GM18498 (cell line): ENCODE measurements at regions not wholly inside any gene's neighbourhood (a gene's known extent, or its start where the extent isn't known, plus 50 kb on each side); places are given as distances from the start of the nearest gene placed in this dataset.
"Not testable (repeated sequence)": the region's sequence is repeated elsewhere in the genome, so short reads cannot be mapped to it uniquely, and the experiment has no call there.

Source experiments
- ATAC-seq: cut with Tn5 transposase; IDR thresholded peaks from one replicate; pipeline ENCODE4 v1.9.1; 2021; ENCODE audit warnings: mild to moderate bottlenecking, moderate library complexity; ENCODE audit not compliant: unreplicated experiment

- not testable (repeated sequence) for ATAC-seq
Observed at GRCh38 chr2:111598944-111599343, 285.0 kb downstream of the ANAPC1 start.

GRCh38 chr2:111602259-111602658, 281.7 kb downstream of the ANAPC1 start:
- not testable (repeated sequence) for ATAC-seq

- ATAC-seq: not testable (repeated sequence)
Observed at GRCh38 chr2:111605798-111606197, 278.2 kb downstream of the ANAPC1 start.

GRCh38 chr2:111606632-111607031, 277.4 kb downstream of the ANAPC1 start:
- ATAC-seq: not testable (repeated sequence)

DNA sequence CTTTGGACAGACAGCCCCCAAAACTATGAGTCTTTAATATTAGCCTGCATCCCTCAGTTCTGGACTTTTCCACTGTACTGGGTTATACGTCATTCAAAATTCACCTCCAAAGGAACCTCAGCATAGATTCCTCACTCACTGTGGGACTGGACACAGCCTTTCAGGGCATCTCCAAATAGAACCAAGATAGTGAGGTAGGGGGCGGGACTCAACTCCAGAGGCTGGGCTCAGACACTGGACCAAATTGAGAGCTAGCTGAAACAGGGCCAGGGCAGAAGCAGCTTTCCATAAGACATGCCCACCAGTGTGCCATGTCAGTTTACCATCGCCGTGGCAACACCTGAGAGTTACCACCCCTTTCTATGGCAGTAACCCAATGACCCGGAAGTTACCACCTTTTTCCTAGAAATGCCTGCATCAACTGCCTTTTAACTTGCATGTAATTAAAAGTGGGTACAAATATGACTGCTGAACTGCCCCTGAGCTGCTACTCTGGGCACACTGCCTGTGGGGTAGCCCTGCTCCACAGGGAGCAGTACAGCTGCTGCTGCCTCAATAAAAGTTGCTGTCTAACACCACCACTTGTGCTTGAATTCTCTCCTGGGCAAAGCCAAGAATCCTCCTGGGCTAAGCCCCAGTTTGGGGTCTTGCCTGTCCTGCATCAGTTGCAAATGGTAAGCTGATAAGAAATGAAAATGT, 274.7 kb downstream of the ANAPC1 start:
- not testable (repeated sequence) for ATAC-seq

DNA sequence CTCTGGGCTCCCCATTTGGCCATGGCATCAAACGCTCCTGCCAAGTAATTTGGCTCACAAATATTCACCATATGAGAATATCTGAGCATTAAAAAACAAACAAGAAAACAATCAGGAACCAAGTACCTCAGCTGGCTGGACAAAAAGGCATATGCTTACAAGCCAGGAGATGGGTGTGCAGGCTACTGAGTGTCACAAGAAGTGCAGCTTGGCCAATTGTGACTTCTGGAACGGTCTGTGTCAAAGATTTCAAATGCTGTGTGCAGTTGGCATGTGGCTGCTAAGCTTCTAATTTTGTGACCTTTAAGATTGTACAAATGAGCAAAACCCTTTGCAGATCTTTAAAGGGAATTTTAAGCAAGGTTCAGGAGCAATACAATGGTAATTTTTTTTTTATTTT, 274.0 kb downstream of the ANAPC1 start:
- not testable (repeated sequence) for ATAC-seq

GRCh38 chr2:111616651-111617218, 267.3 kb downstream of the ANAPC1 start:
- ATAC-seq: no peak

DNA sequence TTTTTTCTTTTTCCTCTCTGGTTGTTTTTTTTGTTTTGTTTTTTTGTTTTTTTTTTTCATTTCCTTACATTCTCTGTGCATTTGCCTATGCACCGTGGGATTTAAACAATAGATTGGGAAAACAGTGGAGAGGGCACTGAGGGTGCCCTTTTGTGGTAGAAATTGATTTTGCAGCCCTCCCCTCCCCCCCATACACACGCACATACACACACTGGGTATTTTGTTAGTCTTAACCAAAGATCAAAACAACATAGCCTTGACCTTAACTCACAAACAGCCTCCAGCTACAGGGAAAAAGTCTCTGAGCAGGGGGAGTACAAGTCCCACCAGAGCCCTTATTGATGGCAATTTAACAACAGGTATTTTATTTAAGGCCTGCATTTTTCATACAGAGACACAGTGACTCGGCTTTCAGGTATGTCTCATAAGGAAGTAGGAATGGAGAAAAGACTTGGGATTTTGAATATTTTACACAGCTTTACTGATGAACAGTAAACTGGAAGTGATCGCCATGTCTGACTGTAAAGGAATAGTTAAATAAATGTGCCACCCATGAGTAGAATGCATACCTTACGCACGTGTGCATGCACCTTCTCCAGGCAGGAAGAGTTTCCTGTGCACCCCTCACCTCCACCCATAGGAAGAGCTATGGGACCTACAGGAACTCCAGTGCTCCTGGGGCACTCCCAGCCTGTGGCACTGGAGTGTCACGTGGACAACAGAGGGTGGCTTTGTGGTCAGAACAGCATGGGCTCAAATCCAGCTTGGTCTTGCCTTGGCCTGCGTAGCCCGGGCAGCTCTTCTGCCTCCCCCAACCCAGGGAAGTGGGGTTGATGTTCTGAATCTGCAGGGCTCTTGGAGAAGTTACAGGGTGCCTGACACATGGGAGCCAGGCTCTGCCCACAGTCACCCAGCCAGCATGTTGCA, 266.4 kb downstream of the ANAPC1 start:
- no peak for ATAC-seq

GRCh38 chr2:111618226-111618977, 265.6 kb downstream of the ANAPC1 start:
- ATAC-seq: no peak

DNA sequence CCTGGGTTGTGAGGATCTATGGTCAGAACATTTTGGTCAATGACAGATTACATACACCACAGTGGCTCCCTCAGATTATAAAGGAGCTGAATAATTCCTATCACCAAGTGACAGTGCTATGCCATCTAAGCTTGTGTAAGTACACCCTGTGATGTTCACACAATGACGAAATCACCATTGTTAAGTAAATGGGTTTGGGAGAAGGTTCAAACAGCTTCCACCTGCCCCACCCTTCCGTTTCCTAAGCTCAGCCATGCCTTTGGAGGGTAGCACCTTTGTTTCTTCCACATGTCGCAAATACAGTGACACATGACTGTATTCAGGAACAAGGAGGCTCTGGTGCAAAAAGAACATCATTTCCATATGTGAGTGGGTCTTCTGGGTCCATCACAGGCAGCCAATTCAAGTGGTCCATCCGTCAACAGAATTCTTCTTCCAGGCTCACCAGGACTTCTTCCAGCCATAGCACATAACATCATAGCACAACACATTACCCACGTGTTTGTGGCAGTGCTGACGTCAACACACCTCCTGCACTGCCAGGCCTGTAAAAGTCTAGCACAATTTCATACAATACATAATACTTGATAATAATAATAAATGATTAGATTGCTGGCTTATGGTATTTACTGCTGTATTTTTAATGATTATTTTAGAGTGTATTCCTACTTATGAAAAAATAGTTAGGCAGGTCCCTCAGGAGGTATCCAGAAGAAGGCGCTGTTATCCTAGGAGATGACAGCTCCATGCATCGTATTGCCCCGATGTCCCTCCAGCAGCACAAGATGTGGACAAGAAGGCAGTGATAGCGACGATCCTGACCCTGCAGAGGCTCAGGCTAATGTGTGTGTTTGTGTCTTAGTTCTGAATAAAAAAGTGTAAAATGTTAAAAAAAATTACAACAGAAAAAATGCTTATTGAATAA, 264.8 kb downstream of the ANAPC1 start:
- no peak for ATAC-seq

DNA sequence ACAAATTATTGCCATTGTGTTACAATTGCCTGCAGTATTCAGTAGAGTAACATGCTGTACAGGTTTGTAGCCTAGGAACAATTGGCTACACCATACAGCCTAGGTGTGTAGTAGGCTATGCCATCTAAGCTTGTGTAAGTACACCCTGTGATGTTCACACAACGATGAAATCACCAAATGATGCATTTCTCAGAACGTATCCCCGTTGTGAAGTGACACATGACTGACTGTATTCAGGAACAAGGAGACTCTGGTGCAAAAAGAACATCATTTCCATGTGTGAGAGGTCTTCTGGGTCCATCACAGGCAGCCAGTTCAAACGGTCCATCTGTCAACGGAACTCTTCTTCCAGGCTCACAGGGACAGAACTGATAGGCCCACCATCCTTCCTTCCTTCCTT, 263.7 kb downstream of the ANAPC1 start:
- ATAC-seq: no peak

- no peak for ATAC-seq
Observed at GRCh38 chr2:111622859-111623258, 261.1 kb downstream of the ANAPC1 start.

DNA sequence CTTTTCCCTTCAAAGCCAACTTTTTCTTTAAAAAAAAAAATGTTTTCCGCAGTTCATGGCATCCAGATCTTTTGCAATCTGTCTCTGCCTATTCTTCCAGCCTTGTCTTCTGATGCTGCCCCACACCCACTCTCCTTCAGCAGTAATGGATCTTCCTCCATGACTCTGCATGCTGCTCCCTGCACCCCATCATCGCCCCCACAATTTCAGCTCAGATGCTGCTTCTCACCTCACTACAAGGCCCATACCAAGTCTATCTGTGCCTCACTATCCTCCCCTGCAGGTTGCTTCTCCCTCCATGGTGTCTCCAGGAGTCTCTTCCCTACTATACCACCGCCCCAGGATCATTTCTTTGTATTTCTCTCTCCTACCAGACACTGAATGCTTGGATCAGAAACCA, 260.6 kb downstream of the ANAPC1 start:
- no peak for ATAC-seq

DNA sequence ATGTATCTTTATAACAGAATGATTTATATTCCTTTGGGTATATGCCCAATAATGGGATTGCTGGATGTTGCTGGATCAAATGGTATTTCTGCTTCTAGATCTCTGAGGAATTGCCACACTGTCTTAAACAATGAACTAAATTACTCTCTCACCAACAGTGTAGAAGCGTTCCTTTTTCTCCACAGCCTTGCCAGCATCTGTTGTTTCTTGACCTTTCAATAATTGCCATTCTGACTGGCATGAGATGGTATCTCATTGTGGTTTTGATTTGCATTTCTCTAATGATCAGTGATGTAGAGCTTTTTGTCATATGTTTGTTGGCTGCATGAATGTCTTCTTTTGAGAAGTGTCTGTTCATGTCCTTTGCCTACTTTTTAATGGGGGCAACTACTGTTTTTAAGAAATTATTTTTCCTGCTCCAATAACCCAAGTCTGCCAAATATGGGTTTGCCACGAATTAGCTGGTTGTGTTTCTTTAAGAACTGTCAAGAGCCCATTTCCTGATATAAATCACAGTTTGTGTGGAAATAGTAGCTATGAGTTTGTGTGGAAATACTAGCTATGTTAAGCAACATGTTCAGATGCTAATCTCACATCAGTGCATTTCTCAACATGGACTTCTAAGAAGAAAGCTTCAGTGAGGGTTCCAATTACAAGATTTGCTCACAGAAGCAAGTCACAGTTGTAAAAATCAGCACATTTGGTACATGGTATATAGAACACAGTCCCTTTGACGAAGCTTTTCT, 259.4 kb downstream of the ANAPC1 start:
- no peak for ATAC-seq

DNA sequence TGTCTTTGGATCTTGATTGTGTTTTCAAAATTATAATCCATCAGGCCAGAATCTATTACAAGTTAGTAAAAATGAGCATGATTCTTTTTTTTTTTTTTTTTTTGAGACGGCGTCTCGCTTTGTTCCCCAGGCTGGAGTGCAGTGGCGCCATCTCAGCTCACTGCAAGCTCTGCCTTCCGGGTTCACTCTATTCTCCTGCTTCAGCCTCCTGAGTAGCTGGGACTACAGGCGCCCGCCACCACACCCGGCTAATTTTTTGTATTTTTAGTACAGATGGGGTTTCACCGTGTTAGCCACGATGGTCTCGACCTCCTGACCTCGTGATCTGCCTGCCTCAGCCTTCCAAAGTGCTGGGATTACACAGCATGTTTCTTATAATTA, 258.8 kb downstream of the ANAPC1 start:
- not testable (repeated sequence) for ATAC-seq

DNA sequence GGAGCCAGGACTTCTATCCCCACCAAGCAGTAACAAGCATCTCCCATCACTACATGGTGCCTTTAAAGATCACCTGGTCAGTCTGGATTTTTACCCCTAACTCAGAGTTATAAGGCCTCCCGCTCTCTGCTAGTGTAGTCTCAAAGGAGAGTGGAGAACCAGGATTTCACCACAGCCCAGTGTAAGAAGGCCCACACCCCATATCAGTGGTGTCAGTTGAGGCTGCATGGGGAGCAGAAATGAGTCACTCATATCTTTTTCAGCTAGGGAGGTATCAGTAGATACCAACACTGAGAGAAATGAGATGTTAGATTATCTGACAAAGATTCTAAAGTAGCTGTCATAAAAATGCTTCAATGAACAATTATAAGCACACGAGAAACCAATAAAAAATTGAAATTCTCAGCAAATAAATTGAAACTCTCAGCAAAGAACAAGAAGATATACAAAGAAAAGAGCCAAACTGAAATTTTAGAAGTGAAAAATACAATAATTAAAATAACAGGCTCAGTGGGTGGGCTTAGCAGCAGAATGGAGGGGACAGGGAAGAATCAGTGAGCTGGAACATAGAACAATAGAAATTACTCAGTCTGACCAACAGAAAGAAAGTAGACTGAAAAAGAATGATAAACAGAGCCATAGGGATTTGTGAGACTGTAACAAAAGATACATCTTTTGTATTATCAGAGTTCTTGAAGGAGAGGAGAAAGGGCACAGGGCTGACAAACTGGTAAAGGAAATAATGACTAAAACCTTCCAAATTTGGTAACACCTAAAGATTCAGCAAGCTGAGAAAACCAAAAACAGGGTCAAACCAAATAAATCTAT, 257.7 kb downstream of the ANAPC1 start:
- ATAC-seq: no peak

DNA sequence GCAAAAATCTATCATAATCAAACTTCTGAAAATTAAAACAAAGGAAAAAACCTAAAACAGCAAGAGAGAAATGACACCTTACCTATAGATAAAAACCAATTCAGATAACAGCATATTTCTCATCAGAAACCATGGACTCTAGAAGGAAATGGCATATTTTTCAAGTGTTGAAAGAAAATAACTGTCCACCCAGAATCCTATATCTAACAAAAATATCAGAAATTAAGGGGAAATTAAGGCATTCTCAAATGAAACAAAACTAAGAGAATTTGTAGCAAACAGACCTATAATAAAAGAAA, 257.2 kb downstream of the ANAPC1 start:
- no peak for ATAC-seq

- no peak for ATAC-seq
Observed at GRCh38 chr2:111627256-111627655, 256.7 kb downstream of the ANAPC1 start.

DNA sequence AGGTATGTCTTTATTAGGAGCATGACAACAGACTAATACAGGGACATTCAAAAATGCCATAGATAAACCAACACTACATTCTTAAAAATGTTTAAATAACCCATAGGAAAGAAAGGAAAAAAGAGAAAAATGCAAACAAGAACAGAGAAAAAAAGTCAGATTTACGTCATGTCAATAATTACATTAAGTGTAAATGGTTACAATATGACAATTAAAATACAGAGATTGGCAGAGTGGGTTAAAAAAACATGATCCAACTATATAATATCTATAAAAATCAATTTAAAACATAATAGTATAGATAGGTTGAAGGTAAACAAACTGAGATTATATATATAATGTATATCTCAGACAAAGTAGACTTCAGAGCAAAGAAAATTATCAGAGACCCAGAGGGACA, 255.8 kb downstream of the ANAPC1 start:
- no peak for ATAC-seq
